ENCODE measurements at regions not wholly inside any gene's neighbourhood (a gene's known extent, or its start where the extent isn't known, plus 50 kb on each side); places are given as distances from the start of the nearest gene placed in this dataset.

DNA sequence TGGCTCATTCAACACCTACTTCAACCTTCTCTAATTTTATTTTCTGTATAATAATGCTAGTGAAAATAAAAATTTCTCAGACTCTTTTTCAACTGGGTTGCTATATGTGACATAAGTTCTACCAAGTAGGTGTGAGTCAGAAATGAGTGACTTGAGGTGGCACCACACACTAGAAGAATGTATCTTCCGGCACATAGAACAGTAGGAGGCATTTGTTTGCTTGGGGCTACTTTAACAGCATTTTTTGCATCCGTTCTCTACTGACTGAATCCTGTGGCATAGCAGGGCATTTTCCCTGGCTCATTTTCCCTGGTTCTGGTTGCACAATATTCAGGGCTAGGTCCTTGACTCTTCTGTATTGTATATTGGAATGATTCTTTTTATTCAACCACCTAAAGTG is 194.0 kb upstream of the SLC16A7 start:
- peaks cover 0 to 8% (median 0%) of the 10 kb centered on the region in 3 experiments; a peak in 1 of 7 replicates for H3K36me3 Mint-ChIP-seq (ENCODE audit: insufficient read depth in 1 of 3, low read depth in 3 of 3)
- no peak overlapping the region for H3K9ac ChIP-seq (ENCODE audit: extremely low read depth, insufficient read length, low read length)
- no peak overlapping the region for H3T11ph ChIP-seq (ENCODE audit: low read length)
- H2BK20ac ChIP-seq (ENCODE audit: low read depth, low read length, poor library complexity, severe bottlenecking) = no peak overlapping the region
- H3K79me2 ChIP-seq (ENCODE audit: insufficient read depth, low read length) = no peaks in the 10 kb centered on the region
- no peak overlapping the region for H2BK120ac ChIP-seq (ENCODE audit: low read depth, low read length, poor library complexity, severe bottlenecking)
- H4K5ac ChIP-seq (ENCODE audit: insufficient read length, low read depth, low read length) = no peak overlapping the region
- H2BK15ac ChIP-seq (ENCODE audit: low read depth, low read length) = no peak overlapping the region
- peaks cover 5% of the 10 kb centered on the region in 2 experiments; a peak in 4 of 5 replicates for H3K9me3 Mint-ChIP-seq
- TF ChIP-seq, protein P1, sequence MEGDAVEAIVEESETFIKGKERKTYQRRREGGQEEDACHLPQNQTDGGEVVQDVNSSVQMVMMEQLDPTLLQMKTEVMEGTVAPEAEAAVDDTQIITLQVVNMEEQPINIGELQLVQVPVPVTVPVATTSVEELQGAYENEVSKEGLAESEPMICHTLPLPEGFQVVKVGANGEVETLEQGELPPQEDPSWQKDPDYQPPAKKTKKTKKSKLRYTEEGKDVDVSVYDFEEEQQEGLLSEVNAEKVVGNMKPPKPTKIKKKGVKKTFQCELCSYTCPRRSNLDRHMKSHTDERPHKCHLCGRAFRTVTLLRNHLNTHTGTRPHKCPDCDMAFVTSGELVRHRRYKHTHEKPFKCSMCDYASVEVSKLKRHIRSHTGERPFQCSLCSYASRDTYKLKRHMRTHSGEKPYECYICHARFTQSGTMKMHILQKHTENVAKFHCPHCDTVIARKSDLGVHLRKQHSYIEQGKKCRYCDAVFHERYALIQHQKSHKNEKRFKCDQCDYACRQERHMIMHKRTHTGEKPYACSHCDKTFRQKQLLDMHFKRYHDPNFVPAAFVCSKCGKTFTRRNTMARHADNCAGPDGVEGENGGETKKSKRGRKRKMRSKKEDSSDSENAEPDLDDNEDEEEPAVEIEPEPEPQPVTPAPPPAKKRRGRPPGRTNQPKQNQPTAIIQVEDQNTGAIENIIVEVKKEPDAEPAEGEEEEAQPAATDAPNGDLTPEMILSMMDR (conservative IDR thresholded peaks at IDR 0.05) = no peak
- H2AFZ ChIP-seq (ENCODE audit: low read length) = no peak overlapping the region
- H3K23me2 ChIP-seq (ENCODE audit: insufficient read length, low read depth, low read length, poor library complexity, severe bottlenecking) = no peaks in the 10 kb centered on the region
- no peak overlapping the region for H4K8ac ChIP-seq (replicated peaks; ENCODE audit: insufficient read length, low read depth, low read length)
- WGBS (ENCODE audit: extremely low coverage, insufficient read length, low lambda C conversion rate) = no CpG with 5 or more reads among the region's 2 CpGs
- no peak overlapping the region for H4K91ac ChIP-seq (ENCODE audit: insufficient read length, low read depth, low read length)
- H3K23ac ChIP-seq (ENCODE audit: insufficient read length, low read depth, low read length) = no peak overlapping the region
- no peaks in the 10 kb centered on the region for H3K79me1 ChIP-seq (ENCODE audit: insufficient read depth, low read depth, low read length, poor library complexity, severe bottlenecking)
- no peaks in the 10 kb centered on the region for H3K4me1 ChIP-seq (ENCODE audit: insufficient read depth, low read length)
- H3K56ac ChIP-seq (ENCODE audit: insufficient read length, low read depth, low read length) = no peak overlapping the region
- no peak overlapping the region for H3K4me2 ChIP-seq (ENCODE audit: insufficient read depth, insufficient read length, low read length)
- no peaks in the 10 kb centered on the region for H3K27me3 ChIP-seq (ENCODE audit: insufficient read depth, low read length)
- H3K27me3 Mint-ChIP-seq (ENCODE audit: low read depth) = no peaks in the 10 kb centered on the region
- H3K4ac ChIP-seq (ENCODE audit: low read depth, low read length) = no peak overlapping the region
- H2AK5ac ChIP-seq (ENCODE audit: insufficient read length, low read length) = no peak overlapping the region
- H2BK12ac ChIP-seq (ENCODE audit: insufficient read length, low read depth, low read length) = no peak overlapping the region
- peaks cover 3 to 4% of the 10 kb centered on the region in 2 experiments for H3K4me1 Mint-ChIP-seq
- H4K20me1 ChIP-seq (ENCODE audit: control insufficient read depth, insufficient read depth, insufficient read length) = no peaks in the 10 kb centered on the region
- no peak overlapping the region for H3K18ac ChIP-seq (ENCODE audit: insufficient read length, low read depth, low read length)
- no peak for DNase-seq
- H3K27ac ChIP-seq (ENCODE audit: insufficient read length, low read depth, low read length) = no peak overlapping the region
- no peak overlapping the region for H3K4me3 Mint-ChIP-seq
- no peak overlapping the region for H3K14ac ChIP-seq (ENCODE audit: insufficient read depth, low read length)
- H3K9me3 ChIP-seq (ENCODE audit: control insufficient read depth, low read depth, low read length) = peaks cover 6% of the 10 kb centered on the region
- H3K27ac Mint-ChIP-seq = no peak overlapping the region
- no peak overlapping the region for H2BK5ac ChIP-seq (ENCODE audit: insufficient read length, low read length)
